NCI-H2029 treated with DMSO at 0.1 percent for 48 hours (cell line): ENCODE measurements at regions not wholly inside any gene's neighbourhood (a gene's known extent, or its start where the extent isn't known, plus 50 kb on each side); places are given as distances from the start of the nearest gene placed in this dataset.

Experiments
- DNase-seq: peaks from one replicate; lab custom pipeline; 2025; lab: John Stamatoyannopoulos, UW

- no peak for DNase-seq
Observed at GRCh38 chr2:220985561-220985960, 586.5 kb downstream of the EPHA4 start.

DNA sequence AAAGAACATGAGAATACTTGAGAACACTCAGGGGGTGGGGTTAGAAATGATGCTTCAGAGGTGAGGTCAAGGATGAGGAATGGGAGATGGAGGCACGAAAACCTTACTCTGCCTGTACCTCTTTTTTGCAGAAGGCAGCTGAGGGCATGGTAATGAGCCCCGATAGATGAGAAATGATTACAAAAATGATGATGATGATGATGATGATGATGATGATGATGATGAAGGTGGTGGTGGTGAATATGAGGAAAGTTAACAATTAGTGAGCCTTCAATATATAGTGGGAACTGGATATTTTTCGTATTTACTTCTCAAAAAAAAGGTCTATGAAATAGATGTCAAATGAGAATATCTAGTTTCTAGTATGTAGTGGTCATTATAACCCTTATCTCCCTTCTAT, 584.3 kb downstream of the EPHA4 start:
- DNase-seq, result no peak

DNA sequence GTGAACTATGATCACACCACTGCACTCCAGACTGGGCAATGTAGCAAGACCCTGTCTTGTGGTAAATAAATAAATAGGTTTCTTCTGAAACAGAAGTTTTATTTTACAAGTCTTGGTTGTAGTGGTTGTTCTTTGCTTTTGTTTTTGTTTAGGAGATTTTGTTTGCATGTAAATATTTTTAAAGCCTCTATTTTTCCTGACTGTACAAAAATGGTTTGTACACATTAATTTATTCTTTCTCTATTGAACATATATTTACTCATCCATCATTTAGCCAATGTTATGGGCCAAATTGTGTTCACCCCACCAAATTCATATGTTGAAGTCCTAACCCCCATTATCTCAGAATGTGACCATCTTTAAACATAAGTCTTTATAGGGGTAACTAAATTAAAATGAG, 580.1 kb downstream of the EPHA4 start:
- no peak for DNase-seq

DNA sequence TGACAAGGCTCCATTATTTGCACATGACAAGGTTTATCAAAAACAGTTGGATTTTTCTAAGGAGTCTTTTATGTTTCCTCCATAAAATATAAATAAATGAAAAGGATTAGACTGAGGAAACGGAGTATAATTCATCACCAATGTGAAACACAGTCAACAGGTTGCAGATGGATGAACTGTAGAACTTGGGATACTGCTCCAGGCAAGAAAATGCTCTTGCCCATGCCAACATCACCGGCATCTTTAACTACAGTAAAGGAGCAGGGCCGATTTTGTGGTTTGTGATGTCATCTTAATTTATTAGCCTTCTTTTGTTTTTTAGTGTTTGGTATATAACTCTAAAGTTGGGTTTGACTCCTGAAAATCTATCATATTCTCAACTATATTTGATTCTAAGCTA, 577.3 kb downstream of the EPHA4 start:
- no peak for DNase-seq

DNA sequence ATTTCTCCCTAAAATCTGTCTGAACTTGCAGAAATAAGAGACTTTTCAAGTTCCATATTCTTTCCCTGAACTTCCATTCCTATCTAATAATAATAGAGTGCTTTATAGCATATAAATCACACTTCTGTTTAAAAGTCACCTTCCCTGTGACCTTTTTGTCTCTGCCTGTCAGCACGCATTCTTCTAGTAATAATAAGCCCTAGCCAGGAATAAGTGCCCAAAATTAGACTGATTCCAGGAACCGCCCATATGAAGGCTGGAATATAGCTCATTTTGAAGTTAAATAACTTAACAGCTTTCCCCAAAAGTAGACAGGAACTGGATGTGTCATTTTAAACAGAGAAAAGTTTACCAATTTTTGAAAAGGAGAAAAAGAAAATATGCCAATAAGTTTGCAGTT, 576.5 kb downstream of the EPHA4 start:
- DNase-seq, result no peak

DNA sequence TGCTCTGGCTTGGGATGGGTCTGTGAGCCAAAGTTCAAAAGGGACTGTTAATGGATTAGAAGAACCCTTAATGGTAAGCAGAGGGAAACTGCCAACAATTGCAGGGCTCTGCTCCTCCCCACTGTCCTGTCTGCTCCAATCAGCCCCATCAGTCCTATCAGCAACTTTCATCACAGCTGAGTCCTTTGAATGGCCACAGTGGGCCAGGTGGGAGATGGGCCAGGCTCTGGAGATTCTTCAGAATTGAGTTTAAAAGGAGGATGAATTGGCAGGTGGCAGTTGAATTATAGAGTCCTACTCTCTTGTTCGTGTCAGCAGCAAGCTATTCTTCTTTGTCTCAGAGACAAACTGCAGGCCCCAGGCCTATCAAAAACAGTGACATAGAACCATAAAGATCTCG, 573.9 kb downstream of the EPHA4 start:
- no peak for DNase-seq

DNA sequence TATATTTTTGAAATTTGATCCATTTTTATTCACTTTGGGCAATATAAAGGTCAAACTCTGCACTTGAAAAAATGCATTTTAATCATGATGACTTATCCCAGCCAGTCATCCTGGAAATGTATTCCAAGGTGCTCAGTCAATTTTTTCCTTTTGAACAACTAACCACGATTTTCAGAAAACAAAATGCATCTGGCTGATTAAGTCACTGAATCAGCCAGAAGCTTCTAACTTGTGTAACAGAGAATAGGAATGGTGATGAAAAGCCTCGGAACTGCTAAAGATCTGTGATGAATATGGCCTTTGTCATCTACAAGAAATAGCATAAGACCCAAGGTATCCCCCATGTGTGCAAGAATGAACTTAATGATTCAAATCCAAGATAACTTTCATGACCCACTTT, 572.7 kb downstream of the EPHA4 start:
- no peak for DNase-seq

- no peak for DNase-seq
Observed at GRCh38 chr2:221001381-221001801, 570.7 kb downstream of the EPHA4 start.

DNA sequence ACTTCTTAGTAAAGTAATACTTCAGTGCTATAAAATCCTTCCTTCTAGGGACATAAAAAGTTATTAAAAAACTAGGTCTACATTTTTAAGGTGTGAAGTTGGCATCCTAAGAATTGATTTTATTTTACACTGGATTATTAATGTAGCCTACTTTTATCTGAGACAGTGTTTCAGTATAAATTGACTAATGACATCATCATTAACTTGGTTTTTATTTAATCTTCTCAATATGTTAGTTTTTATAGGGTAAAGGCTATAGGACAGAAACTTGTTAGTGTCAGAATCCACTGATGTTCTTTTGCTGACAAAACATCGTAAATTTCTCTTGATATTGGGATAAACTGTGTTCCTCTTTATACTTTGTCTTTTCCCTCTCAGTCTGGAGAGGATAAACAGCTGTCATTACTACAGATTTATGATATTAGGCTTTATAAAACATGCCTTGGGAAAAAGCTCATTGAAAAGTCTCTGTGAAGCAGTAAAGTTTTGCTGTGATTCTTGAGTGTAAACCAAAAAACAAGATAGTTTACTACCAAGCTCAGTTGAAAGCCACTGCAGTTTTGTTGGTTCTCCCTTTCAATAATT, 569.9 kb downstream of the EPHA4 start:
- no peak for DNase-seq

- DNase-seq, result no peak
Observed at GRCh38 chr2:221005338-221005737, 566.8 kb downstream of the EPHA4 start.

- DNase-seq, result no peak
Observed at GRCh38 chr2:221006084-221006483, 566.0 kb downstream of the EPHA4 start.

DNA sequence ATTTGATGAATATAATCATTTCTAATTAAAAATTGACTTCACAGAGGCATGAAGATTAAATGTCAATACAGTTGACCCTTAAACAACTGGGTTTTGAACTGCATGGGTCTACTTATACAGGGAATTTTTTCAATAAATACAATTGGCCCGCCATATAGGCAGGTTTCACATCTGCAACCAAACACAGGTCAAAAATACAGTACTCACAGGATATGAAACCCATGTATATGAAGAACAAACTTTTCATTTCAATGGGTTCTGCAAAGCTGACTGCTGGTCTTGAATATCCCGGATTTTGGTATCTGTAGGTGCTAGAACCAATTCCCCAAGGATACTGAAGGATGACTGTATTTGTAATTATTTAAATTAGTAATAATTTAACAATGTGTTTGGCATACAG, 555.6 kb downstream of the EPHA4 start:
- no peak for DNase-seq

- DNase-seq, result no peak
Observed at GRCh38 chr2:221018262-221018661, 553.8 kb downstream of the EPHA4 start.

- no peak for DNase-seq
Observed at GRCh38 chr2:221019668-221020067, 552.4 kb downstream of the EPHA4 start.

DNA sequence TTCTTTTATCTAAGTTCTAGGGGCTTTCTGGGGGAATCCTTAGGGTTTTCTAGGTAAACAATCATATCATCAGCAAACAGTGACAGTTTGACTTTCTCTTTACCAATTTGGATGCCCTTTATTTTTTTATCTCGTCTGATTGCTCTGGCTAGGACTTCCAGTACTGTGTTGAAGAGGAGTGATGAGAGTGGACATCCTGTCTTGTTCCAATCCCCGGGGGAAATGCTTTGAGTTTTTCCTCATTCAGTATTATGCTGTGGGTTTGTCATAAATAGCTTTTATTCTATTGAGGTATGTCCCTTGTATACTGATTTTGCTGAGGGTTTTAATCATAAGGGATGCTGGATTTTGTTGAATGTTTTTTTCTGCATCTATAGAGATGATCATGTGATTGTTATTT, 549.5 kb downstream of the EPHA4 start:
- no peak for DNase-seq

GRCh38 chr2:221025398-221025797, 546.7 kb downstream of the EPHA4 start:
- DNase-seq, result no peak

DNA sequence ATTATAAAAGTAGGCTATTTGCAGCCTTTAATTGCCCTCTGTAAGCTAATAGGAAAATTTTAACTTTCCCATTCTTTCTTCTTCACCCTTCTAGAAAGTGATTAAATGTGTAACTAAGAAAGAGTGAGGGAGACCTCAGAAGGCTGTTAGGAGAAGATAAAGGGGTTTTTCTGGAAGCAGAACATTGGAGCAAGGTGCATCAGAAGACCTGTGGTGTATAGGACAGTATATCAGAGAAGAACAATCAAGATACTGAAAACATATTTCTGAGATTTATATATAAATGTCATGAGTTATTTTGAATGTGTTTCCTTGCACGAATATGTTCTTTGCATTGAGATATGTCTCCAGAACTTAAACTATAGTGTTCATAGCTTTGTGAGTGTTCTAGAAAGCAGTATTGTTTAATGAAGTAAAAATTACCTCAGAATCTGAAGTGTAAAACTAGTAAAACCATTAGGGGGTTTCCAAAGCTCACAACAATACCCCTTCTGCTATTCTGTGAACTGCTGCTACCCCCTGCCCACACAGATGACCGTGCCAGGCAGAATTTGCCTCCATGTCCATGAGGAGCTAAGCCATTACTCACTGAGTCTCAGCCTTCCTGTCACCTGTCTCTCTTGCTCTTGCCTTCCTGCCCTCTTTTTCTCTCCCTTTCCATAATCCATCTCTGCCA, 537.9 kb downstream of the EPHA4 start:
- no peak for DNase-seq

GRCh38 chr2:221034973-221035372, 537.1 kb downstream of the EPHA4 start:
- DNase-seq, result peak; percentile 86

- DNase-seq, result no peak
Observed at GRCh38 chr2:221042926-221043325, 529.2 kb downstream of the EPHA4 start.

DNA sequence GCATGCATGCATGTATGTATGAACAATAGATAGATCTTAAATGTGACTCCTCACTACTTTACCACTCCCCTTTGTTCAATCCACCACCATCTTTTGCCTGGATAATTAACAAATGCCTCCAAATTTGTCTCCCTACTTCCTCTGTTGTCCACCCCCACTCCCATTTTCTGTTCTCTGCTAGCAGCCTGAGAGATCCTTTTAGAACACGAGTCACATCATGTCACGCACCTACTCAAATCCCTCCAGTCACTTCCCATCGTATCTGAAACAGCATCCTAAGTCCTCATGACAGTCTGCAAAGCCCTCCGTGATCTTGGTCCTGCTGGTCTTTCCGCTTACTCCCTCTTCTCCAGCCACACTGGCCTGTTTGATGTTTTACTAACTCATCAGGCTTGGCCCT, 527.3 kb downstream of the EPHA4 start:
- no peak for DNase-seq

GRCh38 chr2:221050020-221050795, 521.9 kb downstream of the EPHA4 start:
- DNase-seq, result no peak

GRCh38 chr2:221051162-221051561, 520.9 kb downstream of the EPHA4 start:
- no peak for DNase-seq

DNA sequence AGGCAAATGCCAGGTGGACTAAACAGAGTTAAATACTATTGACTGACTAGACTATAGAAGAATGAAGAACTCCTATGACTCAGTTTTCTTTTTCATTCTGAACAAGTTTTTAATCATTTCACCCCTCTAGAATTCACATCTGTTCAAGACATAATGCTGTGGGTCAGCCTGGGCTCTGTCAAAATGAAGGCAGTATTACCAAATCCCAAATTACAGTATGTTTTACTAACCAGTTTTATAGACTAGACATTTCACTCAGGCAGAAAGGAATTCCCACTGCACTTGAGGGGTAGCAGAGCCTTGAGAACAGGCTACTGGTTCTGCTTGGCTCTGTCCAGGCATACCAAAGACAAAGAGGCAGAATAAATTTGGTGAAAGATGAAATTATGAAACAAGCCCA, 511.7 kb downstream of the EPHA4 start:
- no peak for DNase-seq
